ENCODE measurements at regions not wholly inside any gene's neighbourhood (a gene's known extent, or its start where the extent isn't known, plus 50 kb on each side); places are given as distances from the start of the nearest gene placed in this dataset.

DNA sequence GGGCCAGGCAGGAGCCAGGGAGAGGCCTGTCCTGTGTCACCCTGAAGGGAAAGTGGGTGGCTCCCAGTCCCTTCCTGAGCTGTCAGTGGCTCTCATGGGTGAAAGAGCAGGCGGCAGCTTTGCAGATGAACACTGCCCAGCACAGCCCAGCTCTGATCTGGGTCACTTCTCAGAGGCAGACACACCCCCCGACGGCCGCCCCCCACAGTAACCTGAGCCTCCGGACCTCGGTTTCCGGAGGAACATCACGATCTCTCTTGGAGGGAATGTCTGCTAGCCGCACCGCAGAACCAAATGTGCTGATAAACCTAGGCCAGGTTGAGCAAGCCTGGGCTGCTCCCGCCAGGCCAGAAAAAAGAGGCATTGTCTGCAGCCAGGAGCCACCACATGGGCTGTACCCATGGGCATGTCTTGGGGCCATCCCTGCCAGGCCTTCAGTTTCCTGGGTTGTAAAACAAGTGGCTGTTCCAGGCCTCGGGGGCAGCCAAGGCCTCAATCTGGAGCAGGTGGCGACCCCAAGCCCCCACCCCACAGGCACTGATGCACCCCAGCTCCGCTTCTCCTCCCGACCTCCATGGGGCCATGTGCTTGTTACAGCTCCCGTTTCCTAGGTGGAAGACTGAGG lies 57.6 kb downstream of the NCOR2 start:
- peaks cover 4% of the 10 kb centered on the region for H3K36me3 ChIP-seq (ENCODE audit: insufficient read depth, low read length)
- peak overlapping the region; percentile 84 for H3K27ac ChIP-seq (ENCODE audit: low read depth, low read length)
- H3K27me3 ChIP-seq (ENCODE audit: control insufficient read depth in 1 of 2, insufficient read depth in 2 of 2, low read length in 2 of 2): no peaks in the 10 kb centered on the region
- no peak overlapping the region for H3K4me3 ChIP-seq (ENCODE audit: low read depth in 1 of 2, low read length in 2 of 2)
- H3K9me3 ChIP-seq (ENCODE audit: low read length): no peaks in the 10 kb centered on the region
- no peak overlapping the region for H3K9ac ChIP-seq (ENCODE audit: low read length)
- H3K4me1 ChIP-seq (ENCODE audit: insufficient read depth, low read length): peaks cover 87% of the 10 kb centered on the region

GRCh38 chr12:124509300-124509675 lies 58.1 kb downstream of the NCOR2 start:
- peaks cover 3% of the 10 kb centered on the region for H3K36me3 ChIP-seq (ENCODE audit: insufficient read depth, low read length)
- H3K27ac ChIP-seq (ENCODE audit: low read depth, low read length): peak overlapping the region; percentile 84
- H3K27me3 ChIP-seq (ENCODE audit: control insufficient read depth in 1 of 2, insufficient read depth in 2 of 2, low read length in 2 of 2): no peaks in the 10 kb centered on the region
- no peaks in the 10 kb centered on the region for H3K9me3 ChIP-seq (ENCODE audit: low read length)
- no peak overlapping the region for H3K9ac ChIP-seq (ENCODE audit: low read length)
- H3K4me3 ChIP-seq (ENCODE audit: low read depth in 1 of 2, low read length in 2 of 2): no peak overlapping the region
- H3K4me1 ChIP-seq (ENCODE audit: insufficient read depth, low read length): peaks cover 89% of the 10 kb centered on the region

DNA sequence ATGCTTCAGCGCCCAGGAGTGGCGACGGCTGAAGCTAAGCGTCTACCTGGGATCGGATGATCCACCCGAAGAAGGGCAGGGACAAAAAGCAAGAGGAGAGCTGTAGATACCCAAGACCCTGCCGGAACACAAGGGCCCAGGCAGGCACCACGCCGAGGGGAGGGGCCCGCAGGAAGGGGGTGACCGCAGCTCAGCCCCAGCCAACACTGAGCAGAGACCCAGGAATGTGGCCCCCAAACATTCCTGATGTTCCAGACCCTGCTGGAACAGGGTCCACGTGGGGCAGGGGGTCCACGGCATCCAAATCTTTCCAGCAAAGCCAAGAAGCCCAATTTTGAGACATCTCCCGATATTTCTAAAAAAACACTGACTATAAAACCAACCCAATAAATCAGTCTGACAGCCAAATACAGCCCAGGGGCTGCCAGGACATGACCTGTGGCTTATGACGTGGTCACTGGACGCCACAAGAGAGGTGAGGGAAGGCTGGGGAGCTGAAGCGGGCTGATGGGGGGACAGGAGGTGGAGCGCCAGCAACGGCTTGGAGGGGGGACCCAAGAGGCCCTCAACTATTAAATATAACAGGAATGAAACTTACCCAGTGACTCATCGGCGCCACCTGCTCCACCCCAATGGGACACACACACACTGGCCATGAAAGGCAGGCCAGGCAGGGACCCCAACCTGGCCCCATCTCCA lies 58.9 kb downstream of the NCOR2 start:
- Histone ChIP-seq H3K9ac (ENCODE audit: low read length) (peak overlapping the region; percentile 23), H3K4me1 (ENCODE audit: insufficient read depth, low read length) (peaks cover 88% of the 10 kb centered on the region), H3K27me3 (ENCODE audit: control insufficient read depth in 1 of 2, insufficient read depth in 2 of 2, low read length in 2 of 2) (no peaks in the 10 kb centered on the region), H3K27ac (ENCODE audit: low read depth, low read length) (peak overlapping the region; percentile 84), H3K9me3 (ENCODE audit: low read length) (no peaks in the 10 kb centered on the region), H3K36me3 (ENCODE audit: insufficient read depth, low read length) (peaks cover 4% of the 10 kb centered on the region), H3K4me3 (ENCODE audit: low read depth in 1 of 2, low read length in 2 of 2) (no peak overlapping the region)

GRCh38 chr12:124507188-124508109 lies 60.0 kb downstream of the NCOR2 start:
- Histone ChIP-seq H3K9me3 (ENCODE audit: low read length) (no peaks in the 10 kb centered on the region), H3K36me3 (ENCODE audit: insufficient read depth, low read length) (peaks cover 9% of the 10 kb centered on the region), H3K27me3 (ENCODE audit: control insufficient read depth in 1 of 2, insufficient read depth in 2 of 2, low read length in 2 of 2) (no peaks in the 10 kb centered on the region), H3K27ac (ENCODE audit: low read depth, low read length) (peak overlapping the region; percentile 84), H3K9ac (ENCODE audit: low read length) (peak overlapping the region; percentile 29), H3K4me3 (ENCODE audit: low read depth in 1 of 2, low read length in 2 of 2) (peak overlapping the region in 1 of 2 donors; percentile 6), H3K4me1 (ENCODE audit: insufficient read depth, low read length) (peaks cover 85% of the 10 kb centered on the region)

GRCh38 chr12:124506832-124507153 lies 60.6 kb downstream of the NCOR2 start:
- H3K4me1 ChIP-seq (ENCODE audit: insufficient read depth, low read length): peaks cover 88% of the 10 kb centered on the region
- peak overlapping the region; percentile 84 for H3K27ac ChIP-seq (ENCODE audit: low read depth, low read length)
- H3K36me3 ChIP-seq (ENCODE audit: insufficient read depth, low read length): peaks cover 9% of the 10 kb centered on the region
- H3K27me3 ChIP-seq (ENCODE audit: control insufficient read depth in 1 of 2, insufficient read depth in 2 of 2, low read length in 2 of 2): no peaks in the 10 kb centered on the region
- no peaks in the 10 kb centered on the region for H3K9me3 ChIP-seq (ENCODE audit: low read length)
- peak overlapping the region in 1 of 2 donors; percentile 6 for H3K4me3 ChIP-seq (ENCODE audit: low read depth in 1 of 2, low read length in 2 of 2)
- H3K9ac ChIP-seq (ENCODE audit: low read length): peak overlapping the region; percentile 29

DNA sequence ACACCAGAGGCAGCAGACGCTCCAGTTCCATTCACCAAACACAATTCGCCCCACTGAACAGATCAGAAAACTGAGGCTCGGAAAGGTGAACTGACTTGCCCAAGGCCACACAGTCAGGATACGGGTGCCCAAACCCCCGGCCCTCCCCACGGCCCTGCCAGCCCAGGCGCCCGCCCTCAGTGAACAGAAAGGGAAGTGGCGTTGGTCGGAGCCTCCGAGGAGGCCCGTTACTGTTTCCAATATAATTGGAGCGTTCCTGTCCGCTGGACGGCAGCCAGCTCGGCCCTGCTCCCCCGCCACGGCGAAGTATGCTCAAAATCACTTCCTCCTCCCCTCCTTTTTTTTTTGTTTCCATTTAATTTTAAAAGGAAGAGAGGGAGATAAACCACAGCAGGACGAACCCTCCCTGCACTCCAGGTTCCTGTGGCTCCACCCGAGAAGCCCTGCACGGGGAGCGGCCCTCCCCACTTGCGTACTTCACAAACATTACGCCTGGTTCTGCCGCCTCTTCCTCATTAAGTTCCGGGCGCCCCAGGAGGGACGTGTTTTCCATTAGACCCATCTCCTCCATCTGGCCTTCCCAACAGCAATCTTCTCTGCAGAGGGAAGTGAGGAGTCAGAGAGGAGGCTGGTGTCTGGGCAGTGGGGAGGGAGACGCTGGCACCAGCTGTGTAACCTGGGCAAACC lies 61.1 kb downstream of the NCOR2 start:
- Histone ChIP-seq H3K9ac (ENCODE audit: low read length) (peak overlapping the region; percentile 29), H3K27me3 (ENCODE audit: control insufficient read depth in 1 of 2, insufficient read depth in 2 of 2, low read length in 2 of 2) (no peaks in the 10 kb centered on the region), H3K4me3 (ENCODE audit: low read depth in 1 of 2, low read length in 2 of 2) (peak overlapping the region; percentile 6 to 21), H3K4me1 (ENCODE audit: insufficient read depth, low read length) (peaks cover 94% of the 10 kb centered on the region), H3K27ac (ENCODE audit: low read depth, low read length) (peak overlapping the region; percentile 84), H3K36me3 (ENCODE audit: insufficient read depth, low read length) (peaks cover 9% of the 10 kb centered on the region), H3K9me3 (ENCODE audit: low read length) (no peaks in the 10 kb centered on the region)

GRCh38 chr12:124505001-124505818 lies 62.2 kb downstream of the NCOR2 start:
- Histone ChIP-seq H3K27ac (ENCODE audit: low read depth, low read length) (peak overlapping the region; percentile 84), H3K9me3 (ENCODE audit: low read length) (no peaks in the 10 kb centered on the region)

DNA sequence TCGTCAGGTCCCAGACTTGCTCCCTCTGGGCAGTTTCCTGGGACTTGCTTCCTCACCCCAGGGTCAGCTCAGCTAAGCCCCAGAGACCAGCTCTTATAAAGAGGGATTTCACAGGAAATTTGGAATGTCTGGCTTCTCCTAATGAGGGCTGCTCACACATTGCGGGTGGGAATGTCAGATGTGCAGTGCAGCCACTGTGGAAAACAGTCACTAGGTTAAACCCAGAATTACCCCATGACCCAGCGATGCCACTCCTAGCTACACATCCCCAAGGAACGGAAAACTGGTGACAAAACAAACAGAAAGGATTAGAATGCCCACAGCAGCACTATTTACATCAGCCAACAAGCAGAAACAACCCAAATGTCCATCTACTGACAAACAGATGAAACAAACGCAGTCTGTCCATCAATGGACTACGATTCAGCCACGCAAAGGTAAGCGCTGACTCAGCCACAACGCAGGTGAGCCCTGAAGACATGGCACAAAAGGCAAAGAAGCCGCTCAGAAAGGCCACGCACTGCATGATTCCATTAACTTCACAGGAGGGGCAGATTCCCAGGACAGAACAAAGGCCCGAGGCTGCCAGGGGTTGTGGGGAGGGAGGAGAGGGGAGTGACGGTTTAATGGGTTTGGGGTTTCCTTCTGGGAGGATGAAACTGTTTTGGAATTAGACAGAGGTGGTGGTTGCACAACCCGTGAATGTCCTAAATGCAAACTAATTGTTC lies 63.0 kb downstream of the NCOR2 start:
- H3K27ac ChIP-seq (ENCODE audit: low read depth, low read length): no peak overlapping the region
- no peak overlapping the region for H3K4me3 ChIP-seq (ENCODE audit: low read depth in 1 of 2, low read length in 2 of 2)
- H3K4me1 ChIP-seq (ENCODE audit: insufficient read depth, low read length): peaks cover 94% of the 10 kb centered on the region
- no peaks in the 10 kb centered on the region for H3K9me3 ChIP-seq (ENCODE audit: low read length)
- H3K27me3 ChIP-seq (ENCODE audit: control insufficient read depth in 1 of 2, insufficient read depth in 2 of 2, low read length in 2 of 2): no peaks in the 10 kb centered on the region
- peaks cover 9% of the 10 kb centered on the region for H3K36me3 ChIP-seq (ENCODE audit: insufficient read depth, low read length)
- no peak overlapping the region for H3K9ac ChIP-seq (ENCODE audit: low read length)

More at GRCh38 chr12:124505001-124505818, 62.2 kb downstream of the NCOR2 start:
- no peaks in the 10 kb centered on the region for H3K27me3 ChIP-seq (ENCODE audit: control insufficient read depth in 1 of 2, insufficient read depth in 2 of 2, low read length in 2 of 2)
- no peak overlapping the region for H3K4me3 ChIP-seq (ENCODE audit: low read depth in 1 of 2, low read length in 2 of 2)
- no peak overlapping the region for H3K9ac ChIP-seq (ENCODE audit: low read length)
- peaks cover 94% of the 10 kb centered on the region for H3K4me1 ChIP-seq (ENCODE audit: insufficient read depth, low read length)
- peaks cover 9% of the 10 kb centered on the region for H3K36me3 ChIP-seq (ENCODE audit: insufficient read depth, low read length)

DNA sequence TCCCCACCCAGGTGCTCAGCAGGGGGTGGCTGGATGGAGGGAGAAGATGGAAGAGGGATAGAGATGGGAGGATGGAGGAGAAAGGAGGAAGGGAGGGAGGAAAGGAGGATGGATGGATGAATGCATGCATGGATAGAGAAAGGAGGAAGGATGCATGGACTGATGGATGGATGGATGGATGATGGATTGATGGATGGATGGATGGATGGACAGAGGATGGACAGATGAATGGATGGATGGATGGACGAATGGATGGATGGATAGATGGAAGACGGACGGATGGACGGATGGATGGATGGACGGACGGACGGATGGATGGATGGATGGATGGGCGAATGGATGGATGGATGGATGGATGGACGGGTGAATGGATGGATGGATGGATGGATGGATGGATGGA lies 64.1 kb downstream of the NCOR2 start:
- H3K4me1 ChIP-seq (ENCODE audit: insufficient read depth, low read length): peaks cover 94% of the 10 kb centered on the region
- H3K4me3 ChIP-seq (ENCODE audit: low read depth in 1 of 2, low read length in 2 of 2): no peak overlapping the region
- H3K27ac ChIP-seq (ENCODE audit: low read depth, low read length): no peak overlapping the region
- H3K9ac ChIP-seq (ENCODE audit: low read length): no peak overlapping the region
- peaks cover 9% of the 10 kb centered on the region for H3K36me3 ChIP-seq (ENCODE audit: insufficient read depth, low read length)
- H3K27me3 ChIP-seq (ENCODE audit: control insufficient read depth in 1 of 2, insufficient read depth in 2 of 2, low read length in 2 of 2): no peaks in the 10 kb centered on the region
- no peaks in the 10 kb centered on the region for H3K9me3 ChIP-seq (ENCODE audit: low read length)

GRCh38 chr12:124502379-124502778 lies 65.0 kb downstream of the NCOR2 start:
- Histone ChIP-seq H3K4me1 (ENCODE audit: insufficient read depth, low read length) (peaks cover 94% of the 10 kb centered on the region), H3K4me3 (ENCODE audit: low read depth in 1 of 2, low read length in 2 of 2) (no peak overlapping the region), H3K27me3 (ENCODE audit: control insufficient read depth in 1 of 2, insufficient read depth in 2 of 2, low read length in 2 of 2) (no peaks in the 10 kb centered on the region), H3K36me3 (ENCODE audit: insufficient read depth, low read length) (peaks cover 9% of the 10 kb centered on the region), H3K9me3 (ENCODE audit: low read length) (no peaks in the 10 kb centered on the region), H3K9ac (ENCODE audit: low read length) (no peak overlapping the region), H3K27ac (ENCODE audit: low read depth, low read length) (no peak overlapping the region)

Data from muscle layer of colon (tissue), 2 donors.